GM19395 (cell line): ENCODE measurements at regions not wholly inside any gene's neighbourhood (a gene's known extent, or its start where the extent isn't known, plus 50 kb on each side); places are given as distances from the start of the nearest gene placed in this dataset.

Experiments used
- ATAC-seq: cut with Tn5 transposase; IDR thresholded peaks from one replicate; pipeline ENCODE4 v1.9.1; 2021; ENCODE audit warnings: mild to moderate bottlenecking, moderate library complexity; ENCODE audit not compliant: unreplicated experiment

- ATAC-seq = no peak
These were observed 50.8 kb upstream of the TSHZ2 start for GRCh38 chr20:52921340-52921739.

- ATAC-seq = no peak
These were observed 53.8 kb upstream of the TSHZ2 start for GRCh38 chr20:52918311-52918710.

GRCh38 chr20:52915564-52915963 is 56.6 kb upstream of the TSHZ2 start:
- no peak for ATAC-seq

- no peak for ATAC-seq
These were observed 57.3 kb upstream of the TSHZ2 start for GRCh38 chr20:52914870-52915269.

- ATAC-seq = no peak
These were observed 58.3 kb upstream of the TSHZ2 start for GRCh38 chr20:52913650-52914387.

- ATAC-seq = no peak
These were observed 66.7 kb upstream of the TSHZ2 start for GRCh38 chr20:52905241-52905994.

GRCh38 chr20:52904837-52905236 is 67.3 kb upstream of the TSHZ2 start:
- ATAC-seq = no peak

GRCh38 chr20:52899041-52899608 is 73.0 kb upstream of the TSHZ2 start:
- no peak for ATAC-seq

- no peak for ATAC-seq
These were observed 75.8 kb upstream of the TSHZ2 start for GRCh38 chr20:52896348-52896747.

- no peak for ATAC-seq
These were observed 76.5 kb upstream of the TSHZ2 start for GRCh38 chr20:52895701-52896100.

GRCh38 chr20:52895235-52895634 is 76.9 kb upstream of the TSHZ2 start:
- no peak for ATAC-seq

- no peak for ATAC-seq
These were observed 78.7 kb upstream of the TSHZ2 start for GRCh38 chr20:52893498-52893897.

- no peak for ATAC-seq
These were observed 80.1 kb upstream of the TSHZ2 start for GRCh38 chr20:52892023-52892422.

GRCh38 chr20:52890130-52890529 is 82.0 kb upstream of the TSHZ2 start:
- no peak for ATAC-seq

- ATAC-seq = no peak
These were observed 82.9 kb upstream of the TSHZ2 start for GRCh38 chr20:52889225-52889624.

- no peak for ATAC-seq
These were observed 84.1 kb upstream of the TSHZ2 start for GRCh38 chr20:52888096-52888495.

- ATAC-seq = no peak
These were observed 91.2 kb upstream of the TSHZ2 start for GRCh38 chr20:52880997-52881396.

GRCh38 chr20:52880259-52880658 is 91.9 kb upstream of the TSHZ2 start:
- ATAC-seq = no peak

- ATAC-seq = no peak
These were observed 97.9 kb upstream of the TSHZ2 start for GRCh38 chr20:52874241-52874640.

- no peak for ATAC-seq
These were observed 102.3 kb upstream of the TSHZ2 start for GRCh38 chr20:52869698-52870501.

GRCh38 chr20:52869276-52869675 is 102.9 kb upstream of the TSHZ2 start:
- no peak for ATAC-seq
